A673 (cell line): ENCODE measurements at regions not wholly inside any gene's neighbourhood (a gene's known extent, or its start where the extent isn't known, plus 50 kb on each side); places are given as distances from the start of the nearest gene placed in this dataset.

ENCODE experiments used
- BruUV-seq: library from RNA; stranded (reverse); fragments of 400-500 nt; replicated peaks from 2 replicates; lab custom pipeline; 2021; lab: Mats Ljungman, UMichigan
- CTCF ChIA-PET: fragments of 300-600 bp; sonication (Branson Sonifier 250); formaldehyde crosslinking; loops from one replicate; lab custom pipeline; 2022; ENCODE audit warnings: antibody characterized with exemption; lab: Charles Lee
- POLR2A ChIA-PET: fragments of 300-600 bp; sonication (Branson Sonifier 250); formaldehyde crosslinking; loops from one replicate; lab custom pipeline; 2022; ENCODE audit warnings: antibody characterized with exemption; ENCODE audit not compliant: low non-redundant PET; lab: Charles Lee
- DNase-seq: peaks from one replicate; pipeline ENCODE4 v3.0.0-alpha.2; 2015; ENCODE audit warnings: low spot score
- H3K27ac ChIP-seq: fragments of 200-600 bp; sonication (generic); 2 replicates; pipeline ENCODE4 v1.5.1; 2016; ENCODE audit warnings: mixed run types, low read depth, mild to moderate bottlenecking, mixed read lengths, antibody characterized with exemption, low read length; ENCODE audit not compliant: poor library complexity, severe bottlenecking
- H3K27me3 ChIP-seq: fragments of 200-600 bp; sonication (generic); replicated peaks from 2 replicates; pipeline ENCODE4 v1.6.1; 2017; ENCODE audit warnings: mixed run types, low read depth, mild to moderate bottlenecking, mixed read lengths, antibody characterized with exemption, low read length; ENCODE audit not compliant: insufficient read depth, poor library complexity
- H3K36me3 ChIP-seq: fragments of 200-600 bp; sonication (generic); 2 replicates; pipeline ENCODE4 v1.6.1; 2016; ENCODE audit warnings: mixed run types, mild to moderate bottlenecking, mixed read lengths, antibody characterized with exemption, low read length; ENCODE audit not compliant: insufficient read depth, poor library complexity, severe bottlenecking
- H3K4me1 ChIP-seq: fragments of 200-600 bp; sonication (generic); 2 replicates; pipeline ENCODE4 v1.6.1; 2017; ENCODE audit warnings: mixed run types, mild to moderate bottlenecking, mixed read lengths, antibody characterized with exemption, low read length; ENCODE audit not compliant: insufficient read depth, poor library complexity, severe bottlenecking
- H3K4me3 ChIP-seq: fragments of 200-600 bp; sonication (generic); 2 replicates; pipeline ENCODE4 v1.5.1; 2016; ENCODE audit warnings: low read depth, mixed run types, mild to moderate bottlenecking, mixed read lengths, low read length; ENCODE audit not compliant: poor library complexity, severe bottlenecking
- H3K9me3 ChIP-seq: fragments of 200-600 bp; sonication (generic); 2 replicates; pipeline ENCODE4 v1.6.1; 2016; ENCODE audit warnings: mixed run types, low read depth, mild to moderate bottlenecking, mixed read lengths, antibody characterized with exemption, low read length; ENCODE audit not compliant: poor library complexity, severe bottlenecking
- EZH2 ChIP-seq: fragments of 200-600 bp; sonication (generic); IDR thresholded peaks from 2 replicates; pipeline ENCODE4 v1.6.1; 2017; ENCODE audit warnings: borderline replicate concordance, low read depth, mild to moderate bottlenecking, mixed read lengths, antibody characterized with exemption, low read length; ENCODE audit not compliant: poor library complexity, severe bottlenecking
- intact Hi-C: fragments of 100-400 bp; cut with micrococcal nuclease; formaldehyde crosslinking; loops from one replicate; pipeline ENCODE4 v1.10.0; 2022; ENCODE audit not compliant: unreplicated experiment
- TF ChIP-seq, protein P1 (sequence below): fragments of 300-800, 200-600 bp; sonication (generic); conservative IDR thresholded peaks from 2 replicates; pipeline ENCODE4 v1.5.1; 2017; ENCODE audit warnings: low read depth, mild to moderate bottlenecking, antibody characterized with exemption, low read length, moderate library complexity, mixed read lengths

DNA sequence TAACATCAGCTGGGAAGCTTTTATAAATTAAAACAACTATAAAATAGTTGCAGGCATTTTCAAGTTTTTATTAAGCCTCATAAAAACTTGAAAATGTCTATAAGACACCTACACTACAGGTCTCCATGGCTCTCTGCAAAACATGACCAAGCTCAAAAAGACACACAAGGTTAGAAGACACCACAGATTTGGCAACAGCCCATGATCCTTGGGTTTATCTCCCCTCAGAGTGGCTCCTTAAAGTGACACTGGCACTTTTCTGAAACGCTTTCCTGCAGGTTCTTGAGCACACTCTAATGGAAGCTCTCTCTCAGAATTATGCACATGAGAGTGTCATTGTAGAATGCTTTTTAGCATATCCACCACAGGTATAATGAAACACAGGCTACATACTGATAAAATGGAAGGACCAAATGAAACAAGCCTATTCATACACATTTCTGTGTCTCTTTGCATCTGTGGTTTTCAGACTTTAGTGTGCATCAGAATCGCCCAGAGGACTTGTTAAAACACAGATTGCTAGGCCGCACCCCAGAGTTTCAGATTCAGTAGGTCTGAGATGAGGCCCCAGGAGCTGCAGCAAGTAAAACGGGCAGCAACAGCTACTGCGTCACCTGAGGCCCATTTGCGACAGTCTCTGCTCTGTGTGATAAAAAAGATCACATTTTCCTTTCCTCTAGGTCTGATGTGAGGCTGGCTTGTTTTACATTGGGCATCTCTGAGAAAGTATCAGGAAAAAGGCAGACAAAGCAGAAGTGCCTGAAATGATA, 75.0 kb upstream of the WSB1 start:
- BruUV-seq, result no TSS peak
- no peak overlapping the region for H3K27ac ChIP-seq
- H3K4me3 ChIP-seq, result no peak overlapping the region
- ChIA-PET POLR2A (no interaction called here), CTCF (interaction anchor here (0.7 kb wide), 1 partner anchor 18 kb away, joined by 3 read pairs; no protein-coding TSS in a partner anchor)
- DNase-seq, result no peak
- no peaks in the 10 kb centered on the region for H3K27me3 ChIP-seq
- no peaks in the 10 kb centered on the region for H3K36me3 ChIP-seq
- no peak for TF ChIP-seq EZH2
- TF ChIP-seq, protein P1, sequence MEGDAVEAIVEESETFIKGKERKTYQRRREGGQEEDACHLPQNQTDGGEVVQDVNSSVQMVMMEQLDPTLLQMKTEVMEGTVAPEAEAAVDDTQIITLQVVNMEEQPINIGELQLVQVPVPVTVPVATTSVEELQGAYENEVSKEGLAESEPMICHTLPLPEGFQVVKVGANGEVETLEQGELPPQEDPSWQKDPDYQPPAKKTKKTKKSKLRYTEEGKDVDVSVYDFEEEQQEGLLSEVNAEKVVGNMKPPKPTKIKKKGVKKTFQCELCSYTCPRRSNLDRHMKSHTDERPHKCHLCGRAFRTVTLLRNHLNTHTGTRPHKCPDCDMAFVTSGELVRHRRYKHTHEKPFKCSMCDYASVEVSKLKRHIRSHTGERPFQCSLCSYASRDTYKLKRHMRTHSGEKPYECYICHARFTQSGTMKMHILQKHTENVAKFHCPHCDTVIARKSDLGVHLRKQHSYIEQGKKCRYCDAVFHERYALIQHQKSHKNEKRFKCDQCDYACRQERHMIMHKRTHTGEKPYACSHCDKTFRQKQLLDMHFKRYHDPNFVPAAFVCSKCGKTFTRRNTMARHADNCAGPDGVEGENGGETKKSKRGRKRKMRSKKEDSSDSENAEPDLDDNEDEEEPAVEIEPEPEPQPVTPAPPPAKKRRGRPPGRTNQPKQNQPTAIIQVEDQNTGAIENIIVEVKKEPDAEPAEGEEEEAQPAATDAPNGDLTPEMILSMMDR, result no peak
- intact Hi-C loops, result no loop called here
- H3K4me1 ChIP-seq, result no peaks in the 10 kb centered on the region
- no peaks in the 10 kb centered on the region for H3K9me3 ChIP-seq

DNA sequence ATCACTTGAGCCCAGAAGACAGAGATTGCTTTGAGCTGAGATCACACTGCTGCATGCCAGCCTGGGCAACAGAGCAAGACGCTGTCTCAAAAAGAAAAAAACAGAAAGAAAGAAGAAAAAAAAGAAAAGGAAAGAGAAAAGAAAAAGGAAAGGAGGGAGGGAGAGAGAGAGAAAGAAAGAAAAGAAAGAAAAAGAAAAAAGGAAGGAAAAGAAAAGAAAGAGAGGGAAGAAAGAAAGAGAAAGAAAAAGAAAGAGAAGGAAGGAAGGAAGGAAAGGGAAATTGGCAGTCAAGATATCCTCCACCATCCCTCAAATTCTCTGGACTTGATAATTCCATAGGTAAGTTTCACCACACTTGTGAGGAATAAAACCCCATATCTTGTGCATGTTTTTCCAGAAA, 71.4 kb upstream of the WSB1 start:
- no peaks in the 10 kb centered on the region for H3K9me3 ChIP-seq
- H3K27me3 ChIP-seq, result no peaks in the 10 kb centered on the region
- no TSS peak for BruUV-seq
- ChIA-PET CTCF (no interaction called here), POLR2A (no interaction called here)
- no peak overlapping the region for H3K27ac ChIP-seq
- no peak for TF ChIP-seq EZH2
- TF ChIP-seq, protein P1, result no peak
- H3K4me1 ChIP-seq, result no peaks in the 10 kb centered on the region
- H3K4me3 ChIP-seq, result no peak overlapping the region
- intact Hi-C loops, result no loop called here
- no peaks in the 10 kb centered on the region for H3K36me3 ChIP-seq
- no peak for DNase-seq

DNA sequence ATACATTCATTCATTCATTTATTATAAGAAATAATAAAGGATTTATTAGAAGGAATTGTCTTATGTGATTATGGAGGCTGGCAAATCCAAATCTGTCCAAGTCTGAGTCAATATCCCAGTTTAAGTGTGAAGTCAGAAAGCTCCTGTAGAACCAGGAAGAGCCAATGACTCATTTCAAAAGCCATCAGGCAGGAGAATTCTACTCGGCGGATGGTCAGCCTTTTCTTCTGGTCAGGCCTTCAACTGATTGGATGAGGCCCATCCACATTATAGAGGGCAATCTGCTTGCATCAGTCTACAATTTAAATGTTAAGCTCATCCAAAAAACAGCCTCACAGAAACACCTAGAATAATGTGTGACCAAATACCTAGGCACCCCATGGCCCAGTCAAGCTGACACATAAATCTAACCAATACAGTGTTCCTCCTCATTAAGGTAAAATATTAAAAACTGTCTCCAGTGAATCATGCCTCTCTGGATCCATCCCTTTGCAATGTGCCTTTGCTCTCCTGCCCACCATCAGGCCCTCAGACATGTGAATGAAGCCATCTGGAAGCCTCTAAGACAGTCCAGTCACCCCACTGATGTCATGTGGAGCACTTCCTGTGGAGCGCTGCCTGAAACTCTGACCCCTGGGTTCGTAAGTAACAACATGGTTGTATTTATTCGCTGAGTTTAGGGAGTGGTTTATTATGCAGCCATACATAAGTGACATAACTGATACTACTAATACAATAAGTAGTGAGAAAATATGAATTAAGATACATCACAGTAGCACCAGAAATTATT, 69.2 kb upstream of the WSB1 start:
- no peak overlapping the region for H3K27ac ChIP-seq
- intact Hi-C loops, result no loop called here
- BruUV-seq, result no TSS peak
- no peaks in the 10 kb centered on the region for H3K36me3 ChIP-seq
- H3K9me3 ChIP-seq, result no peaks in the 10 kb centered on the region
- no peak for DNase-seq
- no peak overlapping the region for H3K4me3 ChIP-seq
- no peak for TF ChIP-seq EZH2
- TF ChIP-seq, protein P1, result no peak
- H3K27me3 ChIP-seq, result no peaks in the 10 kb centered on the region
- ChIA-PET POLR2A (no interaction called here), CTCF (no interaction called here)
- no peaks in the 10 kb centered on the region for H3K4me1 ChIP-seq
